GM23248 (cell line): ENCODE measurements at regions not wholly inside any gene's neighbourhood (a gene's known extent, or its start where the extent isn't known, plus 50 kb on each side); places are given as distances from the start of the nearest gene placed in this dataset.

ENCODE experiments used
- DNase-seq: peaks from one replicate; pipeline ENCODE4 v3.0.0-alpha.2; 2015
- H2AFZ ChIP-seq: fragments of 200-600 bp; sonication (generic); 2 replicates; pipeline ENCODE4 v1.6.1; 2016; ENCODE audit warnings: antibody characterized with exemption
- H3F3A ChIP-seq: fragments of 200-600 bp; sonication (generic); 2 replicates; pipeline ENCODE4 v1.6.1; 2016; ENCODE audit warnings: mild to moderate bottlenecking, antibody characterized with exemption, mixed run types; ENCODE audit not compliant: insufficient read depth
- H3K27ac ChIP-seq: fragments of 200-600 bp; sonication (generic); 2 replicates; pipeline ENCODE4 v1.5.1; 2016; ENCODE audit warnings: mild to moderate bottlenecking
- H3K27me3 ChIP-seq: fragments of 200-600 bp; sonication (generic); replicated peaks from 2 replicates; pipeline ENCODE4 v1.6.1; 2016; ENCODE audit warnings: mild to moderate bottlenecking; ENCODE audit not compliant: insufficient read depth
- H3K36me3 ChIP-seq: fragments of 200-600 bp; sonication (generic); 2 replicates; pipeline ENCODE4 v1.6.1; 2016; ENCODE audit warnings: low read depth, mild to moderate bottlenecking
- H3K4me1 ChIP-seq: fragments of 200-600 bp; sonication (generic); 2 replicates; pipeline ENCODE4 v1.6.1; 2016; ENCODE audit warnings: mild to moderate bottlenecking; ENCODE audit not compliant: insufficient read depth
- H3K4me2 ChIP-seq: fragments of 200-600 bp; sonication (generic); one replicate; pipeline ENCODE4 v1.6.1; 2016; ENCODE audit warnings: mild to moderate bottlenecking; ENCODE audit not compliant: unreplicated experiment
- H3K4me3 ChIP-seq: fragments of 200-600 bp; sonication (generic); 2 replicates; pipeline ENCODE4 v1.5.1; 2016; ENCODE audit warnings: mild to moderate bottlenecking
- H3K79me2 ChIP-seq: fragments of 200-600 bp; sonication (generic); 2 replicates; pipeline ENCODE4 v1.6.1; 2016; ENCODE audit warnings: mild to moderate bottlenecking; ENCODE audit not compliant: insufficient read depth
- H3K9ac ChIP-seq: fragments of 200-600 bp; sonication (generic); 2 replicates; pipeline ENCODE4 v1.6.1; 2016; ENCODE audit warnings: mild to moderate bottlenecking
- H3K9me2 ChIP-seq: fragments of 200-600 bp; sonication (generic); 2 replicates; pipeline ENCODE4 v1.6.1; 2016; ENCODE audit warnings: mixed run types, mild to moderate bottlenecking, moderate library complexity; ENCODE audit not compliant: insufficient read depth
- H3K9me3 ChIP-seq: fragments of 200-600 bp; sonication (generic); one replicate; pipeline ENCODE4 v1.6.1; 2017; ENCODE audit warnings: low read depth
- H4K20me1 ChIP-seq: fragments of 200-600 bp; sonication (generic); 2 replicates; pipeline ENCODE4 v1.6.0; 2016; ENCODE audit not compliant: insufficient read depth
- EZH2 ChIP-seq: fragments of 200-600 bp; sonication (generic); IDR thresholded peaks from 2 replicates; pipeline ENCODE4 v1.6.1; 2018; ENCODE audit warnings: antibody characterized with exemption, mild to moderate bottlenecking; ENCODE audit not compliant: insufficient read depth, poor library complexity, severe bottlenecking
- EZH2phosphoT487 ChIP-seq: fragments of 200-600 bp; sonication (generic); IDR thresholded peaks from 2 replicates; pipeline ENCODE4 v1.6.1; 2018; ENCODE audit warnings: antibody characterized with exemption, moderate library complexity, mild to moderate bottlenecking, low read depth; ENCODE audit not compliant: insufficient read depth
- WGBS, 2 experiments: methylation state at CpG; one replicate each; pipeline ENCODE4 v1.1.6; 2015 to 2017; ENCODE audit warnings: low lambda C conversion rate in 2 of 2, low coverage in 1 of 2; ENCODE audit errors: missing lambda C conversion rate in 2 of 2; 5-methylcytosine and 5-hydroxymethylcytosine counted together
- in situ Hi-C: fragments of 300-500 bp; cut with MboI; formaldehyde crosslinking; loops from 2 replicates; pipeline ENCODE4 v1.15.0; 2020

DNA sequence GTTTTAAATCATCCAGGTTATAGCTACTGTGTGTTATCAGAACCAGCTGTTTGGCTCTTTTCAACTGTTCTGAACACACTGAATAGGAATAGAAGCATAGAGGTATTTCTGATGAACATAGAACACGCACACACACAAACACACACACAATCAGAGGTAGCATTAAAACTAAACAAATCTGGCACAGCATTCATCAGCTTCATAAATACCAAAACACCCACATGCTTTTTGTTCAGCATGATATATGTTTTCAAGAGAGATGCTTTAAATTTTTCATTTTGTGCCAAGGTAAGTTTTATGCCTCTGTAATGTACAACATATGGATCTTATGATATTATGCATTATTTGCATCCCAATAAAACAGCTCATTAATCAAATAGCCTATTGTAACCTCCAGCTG is 208.6 kb downstream of the GALC start:
- in situ Hi-C loops = no loop called here
- Histone ChIP-seq H4K20me1 (no peaks in the 10 kb centered on the region), H3K9ac (no peak overlapping the region), H3K9me3 (no peaks in the 10 kb centered on the region), H3K4me3 (no peak overlapping the region), H3K4me1 (no peaks in the 10 kb centered on the region), H3K36me3 (no peaks in the 10 kb centered on the region), H3F3A (no peaks in the 10 kb centered on the region), H3K9me2 (no peaks in the 10 kb centered on the region), H3K79me2 (no peaks in the 10 kb centered on the region), H3K27me3 (no peaks in the 10 kb centered on the region), H3K4me2 (no peak overlapping the region), H3K27ac (no peak overlapping the region), H2AFZ (no peak overlapping the region)
- DNase-seq = no peak
- TF ChIP-seq EZH2phosphoT487 (no peak), EZH2 (no peak)
- 15 to 16% methylated on average over 1 of the region's 1 CpG for WGBS, 2 experiments

GRCh38 chr14:87783071-87783470 is 209.9 kb downstream of the GALC start:
- no peak overlapping the region for H3K9ac ChIP-seq
- no peaks in the 10 kb centered on the region for H3K4me1 ChIP-seq
- H3K9me3 ChIP-seq = no peaks in the 10 kb centered on the region
- no peaks in the 10 kb centered on the region for H3K9me2 ChIP-seq
- H3K27me3 ChIP-seq = no peaks in the 10 kb centered on the region
- no peak overlapping the region for H3K4me2 ChIP-seq
- H3K4me3 ChIP-seq = no peak overlapping the region
- no peaks in the 10 kb centered on the region for H3K79me2 ChIP-seq
- H3F3A ChIP-seq = no peaks in the 10 kb centered on the region
- in situ Hi-C loops = no loop called here
- no peak overlapping the region for H2AFZ ChIP-seq
- no peak overlapping the region for H3K27ac ChIP-seq
- H4K20me1 ChIP-seq = no peaks in the 10 kb centered on the region
- no peaks in the 10 kb centered on the region for H3K36me3 ChIP-seq
- no peak for TF ChIP-seq EZH2
- no peak for TF ChIP-seq EZH2phosphoT487
- no peak for DNase-seq
- WGBS, 2 experiments = 16 to 28% methylated on average over 2 of the region's 2 CpGs

DNA sequence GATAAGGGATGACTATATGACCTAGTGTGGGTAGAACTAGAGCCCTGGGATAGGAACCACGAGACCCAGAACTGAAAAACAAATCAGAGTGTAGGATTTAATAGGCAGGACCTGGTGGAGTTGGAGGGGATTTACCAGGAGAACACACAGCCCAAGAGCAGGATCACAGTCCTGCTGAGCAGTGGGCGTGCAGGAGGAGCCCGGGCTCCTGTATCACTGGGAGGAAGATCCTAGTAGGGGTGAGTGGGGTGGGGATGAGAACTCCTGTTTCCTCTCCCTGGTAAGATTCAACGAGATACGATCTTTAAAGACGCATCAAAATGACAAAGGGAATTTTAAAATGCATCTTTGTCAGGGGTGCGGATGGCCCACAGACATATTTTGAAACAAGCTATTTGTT is 220.1 kb downstream of the GALC start:
- no peak overlapping the region for H3K4me3 ChIP-seq
- no peaks in the 10 kb centered on the region for H4K20me1 ChIP-seq
- H3K9ac ChIP-seq = no peak overlapping the region
- no peaks in the 10 kb centered on the region for H3F3A ChIP-seq
- in situ Hi-C loops = no loop called here
- no peaks in the 10 kb centered on the region for H3K36me3 ChIP-seq
- H3K9me3 ChIP-seq = no peaks in the 10 kb centered on the region
- H3K4me2 ChIP-seq = no peak overlapping the region
- H3K27me3 ChIP-seq = no peaks in the 10 kb centered on the region
- TF ChIP-seq EZH2phosphoT487 (no peak), EZH2 (no peak)
- H3K79me2 ChIP-seq = no peaks in the 10 kb centered on the region
- 46 to 47% methylated on average over 7 of the region's 7 CpGs for WGBS, 2 experiments
- H2AFZ ChIP-seq = no peak overlapping the region
- H3K4me1 ChIP-seq = no peaks in the 10 kb centered on the region
- H3K9me2 ChIP-seq = no peaks in the 10 kb centered on the region
- H3K27ac ChIP-seq = no peak overlapping the region
- no peak for DNase-seq

GRCh38 chr14:87767567-87767901 is 225.4 kb downstream of the GALC start:
- DNase-seq = no peak
- no peak overlapping the region for H3K4me3 ChIP-seq
- H3K4me1 ChIP-seq = no peaks in the 10 kb centered on the region
- no peak overlapping the region for H2AFZ ChIP-seq
- H3K36me3 ChIP-seq = no peaks in the 10 kb centered on the region
- no peaks in the 10 kb centered on the region for H3F3A ChIP-seq
- H3K27me3 ChIP-seq = no peaks in the 10 kb centered on the region
- no peaks in the 10 kb centered on the region for H3K9me2 ChIP-seq
- no peak overlapping the region for H3K4me2 ChIP-seq
- WGBS, 2 experiments = 31% methylated on average over 2 of the region's 2 CpGs
- H3K27ac ChIP-seq = no peak overlapping the region
- H3K9me3 ChIP-seq = no peaks in the 10 kb centered on the region
- H3K9ac ChIP-seq = no peak overlapping the region
- in situ Hi-C loops = no loop called here
- H3K79me2 ChIP-seq = no peaks in the 10 kb centered on the region
- no peak for TF ChIP-seq EZH2phosphoT487
- TF ChIP-seq EZH2 = no peak
- H4K20me1 ChIP-seq = no peaks in the 10 kb centered on the region

DNA sequence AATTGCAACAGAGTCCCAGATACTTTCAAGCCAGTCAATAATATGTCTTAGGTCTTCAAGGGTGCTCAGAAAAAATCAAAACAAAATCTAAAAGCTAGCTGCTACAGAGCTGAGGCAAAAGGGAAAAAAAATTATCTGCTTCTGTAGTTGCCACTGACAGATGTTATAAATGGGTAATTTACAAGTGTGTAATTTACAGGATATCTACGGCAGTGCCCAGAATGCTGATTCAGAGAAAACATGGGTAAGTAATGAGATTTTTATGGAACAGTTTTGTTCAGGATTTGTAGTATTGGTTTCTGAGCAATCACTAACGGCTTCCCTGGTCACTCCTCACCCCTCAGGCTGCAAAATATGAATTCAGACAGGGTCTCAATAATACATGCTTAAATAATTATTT is 234.1 kb downstream of the GALC start:
- 0% methylated on average over 2 of the region's 2 CpGs for WGBS, 2 experiments
- Histone ChIP-seq H3K9ac (no peak overlapping the region), H3K9me2 (no peaks in the 10 kb centered on the region), H3K4me1 (no peaks in the 10 kb centered on the region), H3K27ac (no peak overlapping the region), H4K20me1 (no peaks in the 10 kb centered on the region), H3K79me2 (no peaks in the 10 kb centered on the region), H3K4me2 (no peak overlapping the region), H3K27me3 (no peaks in the 10 kb centered on the region), H2AFZ (no peak overlapping the region), H3K4me3 (no peak overlapping the region), H3K36me3 (no peaks in the 10 kb centered on the region), H3F3A (no peaks in the 10 kb centered on the region), H3K9me3 (no peaks in the 10 kb centered on the region)
- in situ Hi-C loops = no loop called here
- no peak for DNase-seq
- TF ChIP-seq EZH2phosphoT487 (no peak), EZH2 (no peak)
